ENCODE measurements at regions not wholly inside any gene's neighbourhood (a gene's known extent, or its start where the extent isn't known, plus 50 kb on each side); places are given as distances from the start of the nearest gene placed in this dataset.
A peak's percentile ranks its signal among the peaks of the same experiment; 100 is the strongest.
"Not testable (repeated sequence)": the region's sequence is repeated elsewhere in the genome, so short reads cannot be mapped to it uniquely, and the experiment has no call there.

GRCh38 chrX:2162695-2163094, 338.1 kb downstream of the DHRSX start:
- DNase-seq = no peak

- no peak for DNase-seq
Measured at GRCh38 chrX:2159861-2160260, 340.9 kb downstream of the DHRSX start.

- DNase-seq = no peak
Measured at GRCh38 chrX:2159393-2159792, 341.4 kb downstream of the DHRSX start.

GRCh38 chrX:2150722-2151121, 350.1 kb downstream of the DHRSX start:
- DNase-seq = no peak

- not testable (repeated sequence) for DNase-seq
Measured at GRCh38 chrX:2150014-2150413, 350.8 kb downstream of the DHRSX start.

- DNase-seq = not testable (repeated sequence)
Measured at GRCh38 chrX:2149055-2149454, 351.7 kb downstream of the DHRSX start.

- peak; percentile 6 for DNase-seq
Measured at GRCh38 chrX:2147928-2148327, 352.8 kb downstream of the DHRSX start.

GRCh38 chrX:2145692-2146367, 354.9 kb downstream of the DHRSX start:
- peak; percentile 47 for DNase-seq

- DNase-seq = no peak
Measured at GRCh38 chrX:2137882-2138281, 362.9 kb downstream of the DHRSX start.

GRCh38 chrX:2136848-2137247, 363.9 kb downstream of the DHRSX start:
- no peak for DNase-seq

GRCh38 chrX:2135421-2135820, 365.4 kb downstream of the DHRSX start:
- no peak for DNase-seq

- DNase-seq = no peak
Measured at GRCh38 chrX:2134782-2135181, 366.0 kb downstream of the DHRSX start.

All from fibroblast of skin of abdomen (primary cell).